ENCODE measurements at regions not wholly inside any gene's neighbourhood (a gene's known extent, or its start where the extent isn't known, plus 50 kb on each side); places are given as distances from the start of the nearest gene placed in this dataset.

GRCh38 chr3:7879572-7879971, 622.1 kb upstream of the LMCD1 start:
- intact Hi-C loops (cut with micrococcal nuclease) = no loop called here
- no TSS peak for BruUV-seq (replicated peaks)
- no peak overlapping the region for H2AK9ac ChIP-seq (replicated peaks; ENCODE audit: low read depth, low read length, poor library complexity)
- H3K4me2 ChIP-seq (ENCODE audit: low read depth, low read length) = no peak overlapping the region
- DNase-seq (no peak), ATAC-seq (ENCODE audit: low read depth) (no peak)
- no peak overlapping the region for H3K14ac ChIP-seq (replicated peaks; ENCODE audit: low read depth, low read length)
- H3K4ac ChIP-seq (ENCODE audit: low read depth, low read length) = no peak overlapping the region
- no CpG with 5 or more reads among the region's 1 CpG for WGBS, 2 experiments (ENCODE audit: extremely low coverage in 2 of 2, insufficient read length in 1 of 2)
- POLR2A ChIA-PET (ENCODE audit: unreplicated experiment) = no interaction called here
- no peak overlapping the region for H3K23ac ChIP-seq (ENCODE audit: low read depth, low read length)
- no peak overlapping the region for H3K9ac ChIP-seq (ENCODE audit: low read depth, low read length)
- no peak overlapping the region for H3K18ac ChIP-seq (ENCODE audit: low read depth, low read length)
- H3K9me3 ChIP-seq (ENCODE audit: control insufficient read depth, insufficient read depth, low read length) = peaks cover 11% of the 10 kb centered on the region
- H2BK5ac ChIP-seq (ENCODE audit: low read depth, low read length, poor library complexity, severe bottlenecking) = no peak overlapping the region
- no peak overlapping the region for H4K91ac ChIP-seq (ENCODE audit: insufficient read depth, low read depth, low read length)
- no peak overlapping the region for H2AFZ ChIP-seq (replicated peaks; ENCODE audit: low read length, poor library complexity)
- no peaks in the 10 kb centered on the region for H3K9me1 ChIP-seq (ENCODE audit: insufficient read depth, low read length)
- no peaks in the 10 kb centered on the region for H3K4me1 ChIP-seq (ENCODE audit: control insufficient read depth, insufficient read depth, low read length)
- no peak overlapping the region for H3K56ac ChIP-seq (ENCODE audit: extremely low read depth, insufficient read depth, low read length)
- no peaks in the 10 kb centered on the region for H3K27me3 ChIP-seq (ENCODE audit: control insufficient read depth, insufficient read depth, low read length)
- TF ChIP-seq RCOR1 (IDR thresholded peaks at IDR 0.05; ENCODE audit: insufficient replicate concordance, low read length) (no peak), CTCF (conservative IDR thresholded peaks at IDR 0.05; ENCODE audit: low read depth, low read length) (no peak), SMC3 (IDR thresholded peaks at IDR 0.05; ENCODE audit: low read depth, low read length) (no peak), RAD21 (IDR thresholded peaks at IDR 0.05; ENCODE audit: low read length) (no peak), MXI1 (IDR thresholded peaks at IDR 0.05; ENCODE audit: borderline replicate concordance, low read depth, low read length) (no peak), NFE2L2 (IDR thresholded peaks at IDR 0.05; ENCODE audit: low read depth, low read length) (no peak), CHD1 (IDR thresholded peaks at IDR 0.05; ENCODE audit: low read depth, low read length) (no peak), RFX5 (IDR thresholded peaks at IDR 0.05; ENCODE audit: low read depth, low read length) (no peak), BHLHE40 (IDR thresholded peaks at IDR 0.05; ENCODE audit: low read depth, low read length) (no peak), MAZ (IDR thresholded peaks at IDR 0.05; ENCODE audit: borderline replicate concordance, low read depth, low read length) (no peak)
- no peaks in the 10 kb centered on the region for H4K20me1 ChIP-seq (ENCODE audit: insufficient read depth, low read length)
- H3K27ac ChIP-seq (ENCODE audit: insufficient read depth, low read length) = no peak overlapping the region
- no peak overlapping the region for H3K4me3 ChIP-seq (ENCODE audit: insufficient read depth, low read depth, low read length)
- no peaks in the 10 kb centered on the region for H3K79me1 ChIP-seq (ENCODE audit: low read depth in 1 of 2, low read length in 2 of 2)
- dilution Hi-C loops (cut with HindIII; ENCODE audit: low sequenced_read_pairs, unreplicated experiment) = no loop called here
- H4K8ac ChIP-seq (ENCODE audit: low read depth in 2 of 2, low read length in 2 of 2) = no peak overlapping the region
- CTCF ChIA-PET = no interaction called here
- no peak overlapping the region for H2BK120ac ChIP-seq (ENCODE audit: low read depth, low read length)
- no peak overlapping the region for H2AK5ac ChIP-seq (ENCODE audit: low read depth, low read length)
- H3K36me3 ChIP-seq (ENCODE audit: control insufficient read depth, insufficient read depth, low read length) = no peaks in the 10 kb centered on the region
- H2BK20ac ChIP-seq (ENCODE audit: low read depth, low read length) = no peak overlapping the region
- in situ Hi-C loops (cut with MboI; ENCODE audit: low sequenced_read_pairs) = no loop called here
- no peak overlapping the region for H2BK15ac ChIP-seq (ENCODE audit: low read depth, low read length)
- no peak overlapping the region for H4K5ac ChIP-seq (ENCODE audit: low read depth, low read length)

Data from IMR-90 (cell line).